GM21447 (cell line): ENCODE measurements at regions not wholly inside any gene's neighbourhood (a gene's known extent, or its start where the extent isn't known, plus 50 kb on each side); places are given as distances from the start of the nearest gene placed in this dataset.
"Not testable (repeated sequence)": the region's sequence is repeated elsewhere in the genome, so short reads cannot be mapped to it uniquely, and the experiment has no call there.

Experiments
- ATAC-seq: cut with Tn5 transposase; IDR thresholded peaks from one replicate; pipeline ENCODE4 v1.9.1; 2021; ENCODE audit not compliant: unreplicated experiment

DNA sequence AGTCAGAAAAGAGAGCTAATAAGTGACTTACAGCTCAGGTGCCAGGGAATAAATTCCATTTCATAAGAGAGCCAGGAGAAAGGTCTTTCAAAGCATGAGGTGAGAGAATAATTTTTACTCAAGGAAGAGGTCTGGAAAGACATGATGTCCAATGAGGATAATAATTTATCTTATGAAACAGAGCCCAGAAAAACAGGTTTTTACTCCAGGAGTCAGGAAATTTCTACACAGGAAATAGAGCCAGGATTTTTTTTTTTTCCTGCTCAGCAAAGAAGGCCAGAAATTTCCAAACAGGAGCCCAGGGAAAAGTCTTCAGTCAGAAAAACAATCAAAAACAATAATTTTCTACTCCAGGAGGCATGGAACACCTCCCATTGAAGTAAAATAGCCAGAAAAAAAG lies 1185.7 kb upstream of the TSPY4 start:
- no peak for ATAC-seq

DNA sequence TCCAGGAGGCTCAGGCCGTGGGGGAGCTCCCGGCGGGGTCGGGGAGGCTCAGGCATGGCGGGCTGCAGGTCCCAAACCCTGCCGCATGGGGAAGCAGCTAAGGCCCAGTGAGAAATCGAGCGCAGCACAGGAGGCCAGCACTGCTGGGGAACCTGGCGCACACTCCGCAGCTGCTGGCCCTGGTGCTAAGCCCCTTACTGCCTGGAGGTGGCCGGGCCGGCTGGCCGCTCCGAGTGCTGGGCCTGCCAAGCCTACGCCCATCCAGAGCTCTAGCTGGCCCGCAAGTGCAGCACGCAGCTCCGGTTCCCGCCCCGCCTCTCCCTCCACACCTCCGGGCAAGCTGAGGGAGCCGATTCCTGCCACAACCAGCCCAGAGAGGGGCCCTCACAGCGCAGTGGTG lies 1208.7 kb upstream of the TSPY4 start:
- ATAC-seq = no peak

DNA sequence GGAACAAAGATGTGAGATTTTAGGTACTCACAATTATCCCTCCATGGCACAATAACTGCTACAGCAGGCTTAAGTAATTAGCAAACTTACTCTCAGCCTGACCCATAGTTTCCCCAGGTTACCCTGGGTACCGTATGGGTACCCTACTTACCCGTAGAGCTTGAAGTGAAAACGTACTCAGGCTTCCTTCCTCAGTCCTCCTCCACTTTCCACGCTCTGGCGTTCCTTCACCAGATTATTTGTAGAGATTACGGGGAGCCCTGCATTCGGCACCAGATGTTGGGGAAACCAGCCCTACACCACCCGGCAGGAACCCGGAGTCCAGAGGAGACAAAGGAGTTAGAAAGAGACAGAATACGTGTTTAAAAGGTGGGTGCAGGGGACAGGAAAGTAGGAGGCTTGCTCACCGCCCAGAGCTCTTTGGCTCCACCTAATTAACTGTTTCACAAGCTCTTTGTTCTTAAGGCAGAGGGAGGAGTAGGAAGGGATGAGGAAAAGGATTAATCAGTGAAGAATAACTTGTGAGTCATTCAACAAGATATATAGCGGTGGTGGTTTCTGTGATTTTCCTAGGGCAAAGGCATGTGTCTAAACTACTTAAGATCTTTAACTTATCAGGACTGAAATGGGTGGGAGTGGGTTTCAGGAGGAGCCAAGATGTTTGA lies 1211.2 kb upstream of the TSPY4 start:
- no peak for ATAC-seq

DNA sequence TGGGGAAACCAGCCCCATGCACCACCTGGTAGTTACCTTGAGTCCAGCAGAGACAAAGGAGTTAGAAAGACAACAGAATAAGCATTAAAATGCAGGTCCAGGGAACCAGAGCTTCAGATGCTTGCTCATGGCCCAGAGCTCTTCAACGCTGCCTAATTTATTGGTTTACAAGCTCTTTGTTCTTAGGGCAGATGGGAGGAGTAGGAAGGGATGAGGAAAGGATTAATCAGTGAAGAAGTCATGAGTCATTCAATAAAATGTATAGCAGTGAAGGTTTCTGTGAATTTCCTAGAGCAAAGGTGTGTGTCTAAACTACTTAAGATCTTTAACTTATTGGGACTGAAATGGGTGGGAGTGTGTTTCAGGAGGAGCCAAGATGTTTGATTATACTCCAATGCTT lies 1210.3 kb upstream of the AMELY start:
- ATAC-seq = no peak

DNA sequence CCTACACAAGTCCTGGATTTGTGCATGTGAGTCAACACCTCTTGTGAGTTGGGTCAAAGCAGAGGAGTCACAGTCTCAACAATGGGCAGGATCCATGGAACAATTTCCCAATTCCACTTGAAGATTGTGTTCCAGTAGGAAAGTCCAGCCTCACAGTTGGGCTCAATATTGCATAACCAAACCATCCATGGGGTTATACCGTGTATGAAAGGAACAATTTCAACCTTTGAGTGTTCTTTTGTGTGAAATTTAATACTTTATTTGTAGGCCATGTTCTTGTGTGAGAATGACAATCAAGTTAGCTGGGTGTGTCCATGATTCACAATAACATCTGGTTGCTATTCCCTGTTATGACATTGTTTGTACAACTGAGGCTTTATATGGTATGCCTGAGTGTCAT lies 1182.9 kb upstream of the AMELY start:
- ATAC-seq = no peak

DNA sequence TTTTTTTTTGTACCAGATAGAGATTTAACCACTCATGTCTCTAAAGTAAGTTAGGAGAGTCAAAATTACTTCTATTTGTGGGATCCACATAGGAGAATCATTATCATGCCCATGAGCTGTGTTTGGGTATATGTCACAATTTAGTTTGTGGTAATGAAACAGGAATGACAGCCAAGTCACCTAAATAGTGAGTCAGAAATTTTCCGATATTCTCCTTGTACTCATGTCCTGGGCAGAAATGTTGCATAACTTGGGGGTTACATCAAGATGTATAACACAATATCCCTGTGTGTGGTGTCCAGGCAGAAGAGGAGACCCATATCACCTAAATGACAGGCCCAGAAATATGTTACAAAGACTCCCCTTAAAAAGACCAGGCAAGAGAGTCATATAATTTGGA lies 1181.4 kb upstream of the AMELY start:
- no peak for ATAC-seq

DNA sequence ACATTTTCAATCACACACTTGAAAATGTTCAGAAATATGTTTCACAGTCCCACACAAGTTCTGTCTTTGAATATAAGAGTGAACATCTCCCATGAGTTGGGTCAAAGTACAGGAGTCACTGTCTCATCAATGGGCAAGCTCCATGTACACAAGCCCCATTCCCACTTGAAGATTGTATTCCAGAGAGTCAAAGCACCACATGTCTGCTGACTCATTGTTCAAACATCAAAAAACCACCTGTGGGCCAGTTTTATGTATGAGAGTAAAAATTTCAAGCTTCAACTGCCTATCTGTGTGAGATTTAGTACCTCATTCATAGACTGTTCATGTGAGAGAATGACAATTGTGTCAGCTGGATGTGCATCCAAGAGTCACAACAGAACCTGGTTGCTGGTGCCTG lies 1174.4 kb upstream of the AMELY start:
- ATAC-seq = no peak

DNA sequence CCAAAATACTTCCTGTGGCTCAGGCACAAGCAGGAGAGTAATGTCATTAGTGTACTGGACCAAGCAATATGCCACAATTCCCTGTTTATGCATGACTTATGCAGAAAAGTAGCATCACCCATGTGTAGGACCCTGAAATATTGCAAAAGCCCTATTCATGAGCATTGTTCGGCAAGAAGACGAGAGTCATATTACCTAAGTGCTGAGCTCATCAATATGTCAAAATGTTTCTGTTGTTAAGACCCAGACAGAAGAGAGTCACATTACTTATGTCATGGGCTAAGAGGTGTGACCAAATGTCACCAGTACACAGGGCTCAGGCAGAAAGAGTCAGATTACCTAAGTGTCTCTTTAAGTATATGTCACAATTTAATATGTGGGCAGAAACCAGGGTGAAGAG lies 1172.6 kb upstream of the AMELY start:
- no peak for ATAC-seq

DNA sequence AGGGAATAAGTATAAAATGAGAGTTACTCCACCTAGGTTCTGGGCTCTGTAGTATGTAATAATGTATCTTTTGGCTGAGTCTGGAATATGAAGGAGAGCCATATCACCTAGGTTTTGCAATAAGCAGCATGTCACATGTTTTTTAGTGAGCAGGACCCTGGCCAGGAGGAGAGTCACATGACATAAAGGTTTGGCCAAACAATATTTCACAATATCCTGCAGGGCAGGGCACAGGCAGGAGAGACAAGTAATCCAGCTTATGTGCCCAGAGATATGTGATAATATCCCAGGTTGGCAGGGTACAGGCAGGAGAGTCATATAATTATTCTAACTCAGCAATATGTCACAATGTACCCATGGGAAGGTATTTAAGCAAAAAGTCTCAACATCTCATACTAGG lies 1169.6 kb upstream of the AMELY start:
- no peak for ATAC-seq

DNA sequence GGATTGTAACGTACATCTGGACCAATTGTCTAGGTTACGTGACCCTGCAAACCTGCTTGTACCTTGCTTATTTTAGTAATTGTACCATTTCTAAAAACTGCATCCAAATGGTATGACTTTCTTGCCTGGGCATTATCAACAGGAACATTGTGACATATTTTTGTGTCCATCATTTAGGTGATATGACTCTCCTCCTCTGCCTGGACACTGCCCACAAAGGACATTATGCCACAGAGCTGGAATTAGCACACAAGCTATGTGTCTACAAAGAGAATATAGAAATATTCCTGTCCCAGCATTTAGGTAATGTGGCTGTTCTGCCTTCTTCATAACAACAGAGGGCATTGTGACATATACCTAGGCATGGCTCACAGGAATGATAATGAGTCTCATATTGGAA lies 1153.7 kb upstream of the AMELY start:
- no peak for ATAC-seq

DNA sequence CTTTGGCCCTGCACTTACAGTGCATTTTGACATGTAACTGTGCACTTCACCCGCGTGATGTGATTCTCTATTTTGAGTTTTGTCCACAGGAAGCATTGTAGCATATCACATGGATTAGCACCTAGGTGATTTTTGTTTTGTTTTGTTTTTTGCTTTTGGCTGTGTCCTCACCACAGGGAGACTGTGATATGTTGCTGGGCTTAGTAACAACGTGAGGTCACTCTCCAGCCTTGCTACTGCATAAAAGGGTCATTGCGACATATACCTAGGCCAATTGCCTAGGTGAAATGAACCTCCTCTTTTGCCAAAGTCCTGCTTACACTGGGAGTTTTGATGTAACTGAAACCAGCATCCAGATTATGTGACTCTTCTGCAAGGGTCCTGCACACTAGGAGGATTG lies 1152.9 kb upstream of the AMELY start:
- ATAC-seq = no peak

DNA sequence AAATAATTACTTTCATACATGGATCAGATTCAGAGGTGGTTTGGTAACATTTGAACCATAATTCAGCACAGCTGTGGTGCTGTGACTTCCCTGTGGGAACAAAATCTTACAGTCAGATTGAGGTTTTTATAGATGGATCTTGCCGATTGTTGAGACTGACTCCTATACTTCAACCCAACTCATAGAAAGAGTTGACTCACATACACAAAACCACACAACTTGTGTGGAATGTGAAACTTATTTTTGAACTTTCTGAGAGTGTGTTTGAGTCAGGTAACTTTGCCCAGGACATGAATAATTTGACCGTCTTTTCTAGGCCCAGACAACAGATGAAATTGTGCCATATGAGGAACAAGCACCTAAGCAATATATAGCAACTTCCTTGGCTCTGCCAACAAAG lies 1152.4 kb upstream of the AMELY start:
- ATAC-seq = no peak

DNA sequence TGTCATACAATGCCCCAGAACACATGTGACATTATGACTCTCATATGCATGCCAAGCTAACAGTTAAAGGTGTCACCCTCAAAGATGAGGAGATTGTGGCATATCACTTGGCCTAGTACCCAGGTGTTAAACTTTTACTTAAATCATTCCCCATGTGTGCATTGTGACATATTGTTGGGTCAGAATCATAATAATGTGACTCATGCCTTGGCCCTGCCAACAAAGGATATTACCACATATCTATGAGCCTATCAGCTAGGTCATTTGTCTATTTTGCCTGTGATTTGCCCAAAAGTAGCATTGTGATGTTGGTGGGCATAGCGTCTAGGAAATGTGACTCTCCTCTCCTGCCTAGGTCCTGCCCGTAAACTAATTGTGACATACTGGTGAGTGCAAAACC lies 1147.1 kb upstream of the AMELY start:
- no peak for ATAC-seq

DNA sequence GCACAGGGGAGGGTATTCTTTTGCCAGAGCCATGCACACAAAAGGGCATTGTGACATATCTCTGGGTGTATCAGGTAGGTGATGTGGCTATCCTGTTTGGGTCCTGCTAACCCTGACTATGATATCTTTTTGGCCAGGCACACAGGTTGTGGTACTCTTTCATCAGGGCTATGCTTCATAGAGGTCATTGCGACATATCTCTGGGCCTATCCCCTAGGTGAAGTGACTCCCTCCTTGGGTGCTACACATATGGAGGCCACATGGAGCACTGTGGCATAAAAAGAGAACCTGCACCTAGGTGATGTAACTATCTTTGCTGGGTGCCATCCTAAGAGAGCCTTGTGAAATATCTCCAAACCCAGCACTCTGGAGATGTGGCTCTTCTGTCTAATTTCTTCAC lies 1139.8 kb upstream of the AMELY start:
- no peak for ATAC-seq

DNA sequence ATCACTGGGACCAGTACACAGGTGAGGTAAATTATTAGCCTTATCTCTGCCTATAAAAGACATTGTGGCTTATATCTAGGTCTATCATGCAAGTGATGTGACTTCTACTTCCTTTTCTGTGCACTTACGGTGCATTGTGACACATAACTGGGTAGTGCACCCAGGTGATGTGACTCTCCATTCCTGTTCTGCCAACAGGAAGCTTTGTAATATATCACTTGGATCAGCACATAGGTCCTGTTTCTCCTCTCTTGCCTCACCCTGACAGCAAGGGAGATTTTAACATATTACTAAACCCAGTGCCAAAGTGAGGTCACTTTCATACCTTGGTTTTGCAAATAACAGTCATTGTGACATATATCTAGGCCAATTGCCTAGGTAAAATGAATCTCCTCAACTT lies 1129.7 kb upstream of the AMELY start:
- ATAC-seq = no peak

DNA sequence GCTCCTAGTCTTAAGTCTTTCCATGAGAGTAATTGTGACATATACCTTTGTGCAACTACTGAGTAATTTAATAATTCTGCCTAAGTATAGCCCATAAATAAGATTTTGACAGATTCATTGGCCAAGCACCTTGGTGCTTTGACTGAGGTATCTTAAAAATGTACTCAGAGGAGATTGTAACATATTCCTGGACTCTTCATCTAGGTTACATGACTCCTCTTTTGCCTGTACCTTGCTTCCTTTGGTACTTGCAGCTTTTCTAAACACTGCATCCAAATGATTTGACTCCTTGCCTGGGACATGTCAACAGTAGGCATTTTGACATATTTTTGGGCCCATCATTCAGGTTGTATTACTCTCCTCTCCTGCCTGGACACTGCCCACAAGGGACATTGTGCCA lies 1125.0 kb upstream of the AMELY start:
- no peak for ATAC-seq

DNA sequence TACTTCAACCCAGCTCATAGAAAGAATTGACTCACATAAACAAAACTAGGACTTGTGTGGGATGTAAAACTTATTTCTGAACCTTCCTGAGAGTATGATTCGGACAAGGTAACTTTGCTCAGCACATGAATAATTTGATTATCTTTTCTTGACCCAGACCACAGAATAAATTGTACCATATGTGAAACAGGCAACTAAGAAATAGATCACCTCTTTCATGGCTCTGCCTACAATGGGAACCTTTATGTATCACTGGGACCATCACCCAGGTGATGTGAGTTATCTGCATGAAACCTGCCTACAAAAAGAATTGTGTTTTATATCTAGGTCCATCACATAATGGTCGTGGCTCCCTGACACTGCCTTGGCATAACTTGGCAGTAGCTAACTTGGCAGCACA lies 1124.1 kb upstream of the AMELY start:
- ATAC-seq = no peak

DNA sequence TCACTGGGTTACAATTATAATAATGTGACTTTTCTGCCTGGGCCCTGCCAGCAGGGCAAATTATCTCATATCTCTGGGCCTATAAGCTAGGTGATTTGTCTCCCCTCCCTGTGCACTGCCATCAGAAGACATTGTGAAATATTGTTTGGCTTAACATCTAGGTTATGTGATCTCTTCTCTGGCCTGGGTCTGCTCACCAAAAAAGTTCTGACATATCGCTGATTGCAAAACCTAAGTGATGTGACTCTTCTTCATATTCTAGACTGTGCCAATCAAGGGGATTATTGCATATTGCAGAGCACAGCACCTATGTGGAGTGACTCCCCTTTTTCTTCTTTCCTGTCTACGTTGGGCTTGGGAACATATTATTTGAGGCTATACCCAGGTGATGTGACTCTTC lies 1123.1 kb upstream of the AMELY start:
- no peak for ATAC-seq

DNA sequence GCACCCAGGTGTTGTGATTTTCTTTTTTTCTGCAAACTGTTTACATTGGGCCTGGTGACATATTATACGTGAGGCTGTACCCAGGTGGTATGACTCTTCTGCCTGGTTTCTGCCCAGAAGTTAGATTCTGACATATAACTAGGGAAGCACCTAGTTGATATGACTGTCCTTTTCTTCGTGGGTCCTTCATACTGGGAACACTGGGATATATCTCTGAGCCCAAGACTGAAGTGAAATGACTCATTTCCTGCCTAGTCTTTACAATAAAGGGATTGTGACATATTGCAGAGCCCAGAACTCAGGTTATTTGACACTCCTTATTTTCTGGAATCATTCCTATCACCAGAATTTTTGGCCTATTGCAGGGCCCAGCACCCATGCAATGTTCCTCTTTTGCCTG lies 1121.6 kb upstream of the AMELY start:
- no peak for ATAC-seq

DNA sequence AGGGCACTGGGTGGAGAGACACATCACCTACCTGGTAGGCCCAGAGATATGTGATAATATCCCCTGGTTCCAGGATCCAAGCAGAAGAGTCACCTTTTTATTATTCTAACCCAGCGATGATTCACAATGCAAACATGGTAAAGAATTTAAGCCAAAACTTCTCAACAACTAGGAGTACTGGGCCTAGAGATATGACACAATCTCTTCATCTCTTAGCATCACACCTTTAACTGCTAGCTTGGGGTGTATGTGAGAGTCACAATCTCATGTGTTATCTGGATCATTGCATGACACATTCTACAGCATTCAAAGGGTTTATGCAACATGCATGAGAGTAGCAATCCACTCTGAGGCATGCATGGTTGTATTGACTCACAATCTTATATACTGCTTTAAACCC lies 1109.0 kb upstream of the AMELY start:
- no peak for ATAC-seq

DNA sequence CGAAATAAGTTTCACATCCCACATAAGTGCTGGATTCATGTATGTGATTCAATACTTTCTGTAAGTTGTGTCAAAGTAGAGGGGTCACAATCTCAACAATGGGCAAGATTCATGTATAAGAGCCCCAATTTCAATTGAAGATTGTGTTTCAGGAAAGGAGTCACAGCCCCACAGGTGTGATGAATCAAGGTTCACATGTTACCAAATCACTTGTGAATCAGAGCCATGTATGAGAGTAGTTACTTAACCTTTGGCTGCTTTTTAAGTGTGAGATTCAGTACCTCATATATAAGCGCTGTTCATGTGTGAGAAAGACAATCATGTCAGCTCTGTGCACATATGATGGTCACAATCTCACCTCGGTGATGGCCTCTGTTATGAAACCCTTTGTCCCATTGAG lies 1100.0 kb upstream of the AMELY start:
- ATAC-seq = no peak

DNA sequence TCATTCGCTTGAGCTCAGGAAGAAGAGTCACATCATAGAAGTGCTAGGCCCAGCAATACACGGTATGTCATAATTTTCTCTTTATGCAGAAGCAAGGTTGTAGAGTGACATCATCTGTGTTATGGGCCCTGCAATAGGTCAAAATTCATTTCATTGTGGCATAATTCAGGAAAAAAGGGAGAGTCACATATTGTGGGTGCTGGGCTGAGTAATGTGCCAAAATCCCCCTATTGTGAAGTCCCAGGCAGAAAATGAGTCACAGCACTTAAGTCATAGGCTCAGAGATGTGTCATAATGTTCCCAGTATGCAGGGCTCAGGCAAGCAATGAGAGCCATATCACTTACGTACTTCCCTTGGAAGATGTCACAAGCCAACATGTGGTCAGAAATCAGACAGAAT lies 1092.6 kb upstream of the AMELY start:
- no peak for ATAC-seq

DNA sequence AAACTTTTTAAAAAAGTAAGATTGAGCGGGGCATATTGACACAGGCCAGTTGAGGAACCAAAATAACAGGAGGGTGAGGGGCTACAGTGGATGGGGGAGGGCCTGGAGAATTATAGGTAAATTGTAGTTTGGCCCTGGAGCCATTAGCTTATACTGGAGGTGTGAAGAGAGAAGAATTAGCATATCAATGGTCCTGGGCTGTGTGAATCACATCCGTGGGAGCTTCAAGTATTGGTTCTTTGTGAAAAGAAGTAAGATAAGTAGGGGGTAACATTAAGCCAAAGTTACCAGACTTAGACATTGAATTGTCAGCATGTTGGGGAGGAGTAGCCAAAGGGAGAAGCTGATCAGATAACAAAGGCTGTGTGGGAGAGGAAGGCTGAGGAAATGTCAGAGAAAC lies 1085.2 kb upstream of the AMELY start:
- ATAC-seq = no peak

DNA sequence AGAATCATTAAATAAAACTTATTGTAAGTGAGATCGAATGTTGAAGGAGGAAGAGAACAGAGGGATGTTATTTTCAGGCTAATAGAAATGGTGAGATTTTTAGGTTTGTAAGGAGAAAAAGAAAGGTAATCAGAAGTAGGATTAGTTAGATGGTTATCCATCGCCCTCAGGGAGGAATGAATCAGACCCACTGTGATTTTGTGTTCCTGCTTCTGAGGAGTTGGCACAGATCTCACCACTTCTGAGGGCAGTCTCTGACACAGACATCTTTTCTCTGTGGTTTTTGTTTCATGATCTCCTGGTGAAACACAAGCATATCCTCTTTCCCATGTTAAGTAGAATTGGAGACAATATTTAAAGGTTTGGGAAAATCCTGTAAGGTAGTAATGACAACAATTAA lies 1083.2 kb upstream of the AMELY start:
- ATAC-seq = not testable (repeated sequence)
